Prostate gland (tissue), 2 donors: ENCODE measurements at regions not wholly inside any gene's neighbourhood (a gene's known extent, or its start where the extent isn't known, plus 50 kb on each side); places are given as distances from the start of the nearest gene placed in this dataset.

ENCODE experiments used
- DNase-seq: peaks from one replicate; pipeline ENCODE4 v3.0.0-alpha.2; 2019; ENCODE audit warnings: low spot score
- H3K27ac ChIP-seq, 2 donors: fragments of 200-600 bp; sonication (generic); 2 replicates each; pipeline ENCODE4 v1.5.1; 2017 to 2019
- H3K27me3 ChIP-seq: fragments of 200-600 bp; sonication (generic); replicated peaks from 2 replicates; pipeline ENCODE4 v1.5.1; 2019; ENCODE audit not compliant: insufficient read depth
- H3K36me3 ChIP-seq, 2 donors: fragments of 200-600 bp; sonication (generic); 1 replicate in 1 of 2; 2 replicates in 1 of 2; pipeline versions ENCODE4 v1.5.1 to v1.8.1; 2017 to 2019
- H3K4me1 ChIP-seq: fragments of 200-600 bp; sonication (generic); replicated peaks from 2 replicates; pipeline ENCODE4 v1.5.1; 2019
- H3K4me3 ChIP-seq, 2 donors: fragments of 200-600 bp; sonication (generic); 2 replicates each; pipeline ENCODE4 v1.5.1; 2017 to 2019
- H3K9me3 ChIP-seq: fragments of 200-600 bp; sonication (generic); 2 replicates; pipeline ENCODE4 v1.5.1; 2017
- CTCF ChIP-seq, 4 experiments: fragments of 200-600 bp in 2 of 4; fragments of 450-650 bp in 2 of 4; sonication (generic) in 2 of 4; IDR thresholded peaks; 1 replicate in 3 of 4; 2 replicates in 1 of 4; pipeline ENCODE4 v1.5.1; 2016 to 2019; ENCODE audit warnings: antibody characterized with exemption in 4 of 4, mild to moderate bottlenecking in 2 of 4, moderate library complexity in 2 of 4
- POLR2A ChIP-seq: fragments of 450-650 bp; IDR thresholded peaks from one replicate; pipeline ENCODE4 v1.6.1; 2016; ENCODE audit warnings: antibody characterized with exemption, mild to moderate bottlenecking
- POLR2AphosphoS5 ChIP-seq: sonication (generic); formaldehyde crosslinking; IDR thresholded peaks from one replicate; pipeline ENCODE4 v1.6.1; 2017; ENCODE audit warnings: antibody characterized with exemption
- WGBS: methylation state at CpG from one replicate; pipeline ENCODE4 v1.1.5; 2018; 5-methylcytosine and 5-hydroxymethylcytosine counted together
- intact Hi-C: fragments of 100-400 bp; cut with DNase I; formaldehyde crosslinking; loops from one replicate; pipeline ENCODE4 v1.14.2; 2022

GRCh38 chr3:177349384-177349783 is 152.1 kb upstream of the TBL1XR1 start:
- no peak for DNase-seq
- TF ChIP-seq POLR2AphosphoS5 = no peak
- Histone ChIP-seq H3K36me3 (no peaks in the 10 kb centered on the region), H3K4me1 (peaks cover 4% of the 10 kb centered on the region), H3K27me3 (no peaks in the 10 kb centered on the region), H3K27ac (no peak overlapping the region), H3K4me3 (no peak overlapping the region), H3K9me3 (no peaks in the 10 kb centered on the region)
- intact Hi-C loops = no loop called here
- WGBS = 81% methylated on average over 2 of the region's 2 CpGs

GRCh38 chr3:177350121-177350520 is 152.8 kb upstream of the TBL1XR1 start:
- no peak overlapping the region for H3K4me3 ChIP-seq
- DNase-seq = no peak
- H3K4me1 ChIP-seq = peaks cover 3% of the 10 kb centered on the region
- H3K27ac ChIP-seq = no peak overlapping the region
- no peaks in the 10 kb centered on the region for H3K27me3 ChIP-seq
- no peaks in the 10 kb centered on the region for H3K9me3 ChIP-seq
- 42% methylated on average over 2 of the region's 2 CpGs for WGBS
- TF ChIP-seq POLR2A (no peak), POLR2AphosphoS5 (no peak), CTCF (IDR thresholded peaks at IDR 0.05) (no peak)
- intact Hi-C loops = loop anchor here (10.0 kb wide), 2 partner anchors 725 to 1035 kb away; no protein-coding TSS in a partner anchor
- no peaks in the 10 kb centered on the region for H3K36me3 ChIP-seq

GRCh38 chr3:177351206-177351605 is 153.9 kb upstream of the TBL1XR1 start:
- H3K4me1 ChIP-seq = no peaks in the 10 kb centered on the region
- no peak for DNase-seq
- H3K27ac ChIP-seq = no peak overlapping the region
- no peak for TF ChIP-seq CTCF (IDR thresholded peaks at IDR 0.05)
- no peak for TF ChIP-seq POLR2AphosphoS5
- no peak for TF ChIP-seq POLR2A
- H3K36me3 ChIP-seq = no peaks in the 10 kb centered on the region
- intact Hi-C loops = loop anchor here (10.0 kb wide), 2 partner anchors 724 to 1034 kb away; no protein-coding TSS in a partner anchor
- 100% methylated on average over 1 of the region's 1 CpG for WGBS
- no peak overlapping the region for H3K4me3 ChIP-seq
- no peaks in the 10 kb centered on the region for H3K9me3 ChIP-seq
- H3K27me3 ChIP-seq = no peaks in the 10 kb centered on the region

- H3K36me3 ChIP-seq = no peaks in the 10 kb centered on the region
- WGBS = 85% methylated on average over 3 of the region's 3 CpGs
- no peaks in the 10 kb centered on the region for H3K4me1 ChIP-seq
- intact Hi-C loops = loop anchor here (10.0 kb wide), 2 partner anchors 723 to 1033 kb away; no protein-coding TSS in a partner anchor
- TF ChIP-seq CTCF (IDR thresholded peaks at IDR 0.05) (no peak), POLR2A (no peak), POLR2AphosphoS5 (no peak)
- no peaks in the 10 kb centered on the region for H3K9me3 ChIP-seq
- no peaks in the 10 kb centered on the region for H3K27me3 ChIP-seq
- H3K4me3 ChIP-seq = no peak overlapping the region
- no peak overlapping the region for H3K27ac ChIP-seq
- DNase-seq = no peak
Observed at GRCh38 chr3:177351757-177352158, 154.5 kb upstream of the TBL1XR1 start.

- Histone ChIP-seq H3K4me1 (peaks cover 1% of the 10 kb centered on the region), H3K27ac (no peak overlapping the region), H3K27me3 (no peaks in the 10 kb centered on the region), H3K36me3 (no peaks in the 10 kb centered on the region), H3K4me3 (no peak overlapping the region), H3K9me3 (no peaks in the 10 kb centered on the region)
- intact Hi-C loops = loop anchor here (10.0 kb wide), 2 partner anchors 722 to 1032 kb away; no protein-coding TSS in a partner anchor
- TF ChIP-seq POLR2AphosphoS5 = no peak
- TF ChIP-seq CTCF (IDR thresholded peaks at IDR 0.05) = no peak
- no peak for TF ChIP-seq POLR2A
- no peak for DNase-seq
- WGBS = 72% methylated on average over 4 of the region's 4 CpGs
Observed at GRCh38 chr3:177352424-177352823, 155.1 kb upstream of the TBL1XR1 start.
